NCI-H82 (cell line): ENCODE measurements at regions not wholly inside any gene's neighbourhood (a gene's known extent, or its start where the extent isn't known, plus 50 kb on each side); places are given as distances from the start of the nearest gene placed in this dataset.

Experiments used
- DNase-seq: peaks from one replicate; lab custom pipeline; 2025; lab: John Stamatoyannopoulos, UW

- DNase-seq: no peak
Observed at GRCh38 chr18:78927616-78928015, 52.0 kb upstream of the SALL3 start.

- no peak for DNase-seq
Observed at GRCh38 chr18:78928076-78928475, 51.5 kb upstream of the SALL3 start.

GRCh38 chr18:78929516-78929915, 50.1 kb upstream of the SALL3 start:
- DNase-seq: peak; percentile 2
